ENCODE measurements at regions not wholly inside any gene's neighbourhood (a gene's known extent, or its start where the extent isn't known, plus 50 kb on each side); places are given as distances from the start of the nearest gene placed in this dataset.

DNA sequence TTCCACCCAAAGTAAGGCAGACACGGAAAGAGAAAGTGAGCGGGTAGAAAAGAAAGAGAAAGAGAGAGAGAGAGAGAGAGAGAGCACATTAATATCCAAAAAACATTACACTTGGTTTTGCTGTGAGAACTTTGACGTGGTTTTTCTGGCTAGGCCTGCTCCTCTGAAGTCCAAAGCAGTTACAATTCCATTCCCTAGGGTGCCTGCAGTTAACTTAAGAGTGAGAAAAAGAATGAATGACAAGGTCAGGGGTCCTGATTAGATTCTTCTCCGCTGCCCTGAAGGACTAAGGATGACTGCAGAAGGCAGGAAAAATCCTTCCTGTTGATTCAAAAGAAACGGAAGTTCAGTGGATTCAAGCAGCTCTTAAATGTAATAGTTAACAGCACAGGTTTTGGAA is 589.8 kb downstream of the PRELID2 start:
- no peak for TF ChIP-seq CTCF (IDR thresholded peaks at IDR 0.05)
- TF ChIP-seq POLR2A (IDR thresholded peaks at IDR 0.05): no peak
